Hepatocyte (in vitro differentiated cells): ENCODE measurements at regions not wholly inside any gene's neighbourhood (a gene's known extent, or its start where the extent isn't known, plus 50 kb on each side); places are given as distances from the start of the nearest gene placed in this dataset.

Experiments
- DNase-seq: peaks from one replicate; pipeline ENCODE4 v3.0.0-alpha.2; 2016; ENCODE audit warnings: low spot score
- H2AFZ ChIP-seq: fragments of 200-600 bp; sonication (generic); 2 replicates; pipeline ENCODE4 v1.6.0; 2016; ENCODE audit warnings: antibody characterized with exemption, mild to moderate bottlenecking
- H3K27ac ChIP-seq: fragments of 200-600 bp; sonication (generic); 2 replicates; pipeline ENCODE4 v1.5.1; 2016; ENCODE audit warnings: mild to moderate bottlenecking
- H3K27me3 ChIP-seq: fragments of 200-600 bp; sonication (generic); 2 replicates; pipeline ENCODE4 v1.6.1; 2016
- H3K36me3 ChIP-seq: fragments of 200-600 bp; sonication (generic); replicated peaks from 2 replicates; pipeline ENCODE4 v1.5.1; 2016; ENCODE audit warnings: low read depth; ENCODE audit not compliant: insufficient read depth
- H3K4me1 ChIP-seq: fragments of 200-600 bp; sonication (generic); 2 replicates; pipeline ENCODE4 v1.5.1; 2016; ENCODE audit warnings: mild to moderate bottlenecking, moderate library complexity; ENCODE audit not compliant: insufficient read depth
- H3K4me2 ChIP-seq: fragments of 200-600 bp; sonication (generic); 2 replicates; pipeline ENCODE4 v1.6.0; 2016
- H3K4me3 ChIP-seq: fragments of 200-600 bp; sonication (generic); 2 replicates; pipeline ENCODE4 v1.5.1; 2016; ENCODE audit warnings: mild to moderate bottlenecking
- H3K79me2 ChIP-seq: fragments of 200-600 bp; sonication (generic); 2 replicates; pipeline ENCODE4 v1.6.0; 2017; ENCODE audit warnings: mild to moderate bottlenecking
- H3K9me2 ChIP-seq: fragments of 200-600 bp; sonication (generic); replicated peaks from 2 replicates; pipeline ENCODE4 v1.6.0; 2017; ENCODE audit warnings: mild to moderate bottlenecking; ENCODE audit not compliant: insufficient read depth
- H3K9me3 ChIP-seq: fragments of 200-600 bp; sonication (generic); 2 replicates; pipeline ENCODE4 v1.5.1; 2016; ENCODE audit warnings: low read depth, mild to moderate bottlenecking
- H4K20me1 ChIP-seq: fragments of 200-600 bp; sonication (generic); 2 replicates; pipeline ENCODE4 v1.6.0; 2016; ENCODE audit warnings: mild to moderate bottlenecking; ENCODE audit not compliant: insufficient read depth, poor library complexity, severe bottlenecking
- CTCF ChIP-seq: fragments of 200-600 bp; sonication (generic); IDR thresholded peaks from 2 replicates; pipeline ENCODE4 v1.5.1; 2016; ENCODE audit warnings: antibody characterized with exemption, mild to moderate bottlenecking; ENCODE audit not compliant: poor library complexity
- EZH2 ChIP-seq: fragments of 200-600 bp; sonication (generic); IDR thresholded peaks from 2 replicates; pipeline ENCODE4 v1.6.1; 2016; ENCODE audit warnings: antibody characterized with exemption, mild to moderate bottlenecking, borderline replicate concordance
- EZH2phosphoT487 ChIP-seq: fragments of 200-600 bp; sonication (generic); IDR thresholded peaks from one replicate; pipeline ENCODE4 v1.6.1; 2018; ENCODE audit warnings: antibody characterized with exemption, mild to moderate bottlenecking, low read depth, moderate library complexity; ENCODE audit not compliant: unreplicated experiment, severe bottlenecking
- WGBS: methylation state at CpG from one replicate; pipeline ENCODE4 v1.1.6; 2016; ENCODE audit warnings: low lambda C conversion rate; ENCODE audit errors: missing lambda C conversion rate; 5-methylcytosine and 5-hydroxymethylcytosine counted together

GRCh38 chr6:82017288-82017687, 230.3 kb downstream of the IBTK start:
- H2AFZ ChIP-seq: no peak overlapping the region
- DNase-seq: peak; percentile 85
- H3K27me3 ChIP-seq: no peaks in the 10 kb centered on the region
- no peaks in the 10 kb centered on the region for H3K9me2 ChIP-seq
- TF ChIP-seq EZH2phosphoT487: no peak
- TF ChIP-seq CTCF: no peak
- no peak for TF ChIP-seq EZH2
- no peaks in the 10 kb centered on the region for H4K20me1 ChIP-seq
- H3K4me3 ChIP-seq: no peak overlapping the region
- no peaks in the 10 kb centered on the region for H3K36me3 ChIP-seq
- no peaks in the 10 kb centered on the region for H3K9me3 ChIP-seq
- peaks cover 12% of the 10 kb centered on the region for H3K4me1 ChIP-seq
- peak overlapping the region; percentile 34 for H3K4me2 ChIP-seq
- peak overlapping the region; percentile 79 for H3K27ac ChIP-seq
- H3K79me2 ChIP-seq: no peaks in the 10 kb centered on the region

GRCh38 chr6:82015526-82015925, 232.0 kb downstream of the IBTK start:
- no peaks in the 10 kb centered on the region for H4K20me1 ChIP-seq
- H3K27ac ChIP-seq: no peak overlapping the region
- no peak for DNase-seq
- H2AFZ ChIP-seq: no peak overlapping the region
- H3K9me2 ChIP-seq: no peaks in the 10 kb centered on the region
- no peak overlapping the region for H3K4me3 ChIP-seq
- H3K4me2 ChIP-seq: no peak overlapping the region
- H3K36me3 ChIP-seq: no peaks in the 10 kb centered on the region
- 80% methylated on average over 2 of the region's 2 CpGs for WGBS
- no peaks in the 10 kb centered on the region for H3K27me3 ChIP-seq
- peaks cover 9% of the 10 kb centered on the region for H3K4me1 ChIP-seq
- H3K9me3 ChIP-seq: no peaks in the 10 kb centered on the region
- TF ChIP-seq EZH2phosphoT487 (no peak), EZH2 (no peak), CTCF (no peak)
- no peaks in the 10 kb centered on the region for H3K79me2 ChIP-seq

- Histone ChIP-seq H2AFZ (no peak overlapping the region), H3K4me2 (no peak overlapping the region), H4K20me1 (no peaks in the 10 kb centered on the region), H3K9me3 (no peaks in the 10 kb centered on the region), H3K4me1 (peaks cover 9% of the 10 kb centered on the region), H3K27ac (no peak overlapping the region), H3K27me3 (no peaks in the 10 kb centered on the region), H3K36me3 (no peaks in the 10 kb centered on the region), H3K79me2 (no peaks in the 10 kb centered on the region), H3K4me3 (no peak overlapping the region), H3K9me2 (no peaks in the 10 kb centered on the region)
- WGBS: 88% methylated on average over 2 of the region's 2 CpGs
- no peak for DNase-seq
- TF ChIP-seq CTCF (no peak), EZH2 (no peak), EZH2phosphoT487 (no peak)
Observed at GRCh38 chr6:82015043-82015442, 232.5 kb downstream of the IBTK start.
